HepG2 (cell line): ENCODE measurements at regions not wholly inside any gene's neighbourhood (a gene's known extent, or its start where the extent isn't known, plus 50 kb on each side); places are given as distances from the start of the nearest gene placed in this dataset.
A peak's percentile ranks its signal among the peaks of the same experiment; 100 is the strongest.

Experiments
- ATAC-seq: fragments of 200-7000 bp; cut with Tn5 transposase; 3 replicates; pipeline ENCODE4 v1.9.1; 2020; ENCODE audit warnings: mild to moderate bottlenecking, moderate library complexity
- BruUV-seq: library from RNA; stranded (reverse); fragments of 400-500 nt; replicated peaks from 2 replicates; lab custom pipeline; 2021; lab: Mats Ljungman, UMichigan
- CTCF ChIA-PET: fragments of 300-600 bp; formaldehyde crosslinking; extraction: SDS; loops from one replicate; lab custom pipeline; 2021; ENCODE audit warnings: low total read pairs, inconsistent platforms, low intra/inter-chr PET ratio; lab: Yijun Ruan, JAX
- POLR2A ChIA-PET: fragments of 350-600 bp; sonication (Branson Sonifier 250); formaldehyde crosslinking; loops from one replicate; lab custom pipeline; 2020; ENCODE audit warnings: antibody characterized with exemption, inconsistent platforms; lab: Yijun Ruan, JAX
- DNase-seq: peaks from one replicate; pipeline ENCODE4 v3.0.0-alpha.2; 2015; ENCODE audit warnings: low spot score
- FAIRE-seq: peaks from 3 replicates; lab custom pipeline; 2011; peaks lifted over from hg19 to GRCh38; lab: Jason Lieb, UNC
- H2AFZ ChIP-seq: one replicate; pipeline ENCODE4 v1.6.1; 2011; ENCODE audit warnings: low read length, inconsistent platforms
- H3K27ac ChIP-seq: fragments of 300-600 bp; 3 replicates; pipeline ENCODE4 v1.8.0; 2011; ENCODE audit warnings: mixed run types, mild to moderate bottlenecking, mixed read lengths, low read length, inconsistent platforms; ENCODE audit not compliant: insufficient read depth; ENCODE audit errors: extremely low read length
- H3K27me3 ChIP-seq, 2 experiments: fragments of 200-600 bp in 1 of 2; 2 replicates in 1 of 2; 3 replicates in 1 of 2; pipeline versions ENCODE4 v1.6.0 to v1.8.0; 2011; ENCODE audit warnings: low read length in 2 of 2, mild to moderate bottlenecking in 2 of 2, moderate library complexity in 2 of 2, inconsistent platforms in 1 of 2; ENCODE audit not compliant: insufficient read depth in 2 of 2, control insufficient read depth in 1 of 2
- H3K36me3 ChIP-seq, 2 experiments: fragments of 200-600 bp in 1 of 2; replicated peaks in 1 of 2; 2 replicates in 1 of 2; 3 replicates in 1 of 2; pipeline versions ENCODE4 v1.5.1 to v1.8.0; 2011; ENCODE audit warnings: low read length in 2 of 2, inconsistent platforms in 1 of 2; ENCODE audit not compliant: insufficient read depth in 2 of 2, control insufficient read depth in 1 of 2
- H3K4me1 ChIP-seq: 2 replicates; pipeline ENCODE4 v1.5.1; 2012; ENCODE audit warnings: low read length, inconsistent platforms; ENCODE audit not compliant: insufficient read depth
- H3K4me2 ChIP-seq: 2 replicates; pipeline ENCODE4 v1.6.0; 2011; ENCODE audit warnings: low read depth, low read length, inconsistent platforms
- H3K4me3 ChIP-seq, 3 experiments: fragments of 200-600 bp in 1 of 3; sonication (generic), shearing (Covaris generic) in 1 of 3; replicated peaks in 1 of 3; 2 replicates each; pipeline ENCODE4 v1.5.1; 2011 to 2016; ENCODE audit warnings: low read length in 3 of 3, inconsistent platforms in 2 of 3, low read depth in 2 of 3, mild to moderate bottlenecking in 2 of 3, control low read depth in 1 of 3, mixed read lengths in 1 of 3; ENCODE audit not compliant: insufficient read depth in 1 of 3
- H3K79me2 ChIP-seq: one replicate; pipeline ENCODE4 v1.6.1; 2011; ENCODE audit warnings: low read length, inconsistent platforms; ENCODE audit not compliant: insufficient read depth
- H3K9ac ChIP-seq: 2 replicates; pipeline ENCODE4 v1.6.0; 2011; ENCODE audit warnings: mild to moderate bottlenecking, low read depth, low read length, inconsistent platforms; ENCODE audit not compliant: insufficient read depth
- H3K9me3 ChIP-seq: 2 replicates; pipeline ENCODE4 v1.5.1; 2012; ENCODE audit warnings: mild to moderate bottlenecking, low read length
- H4K20me1 ChIP-seq: 2 replicates; pipeline ENCODE4 v1.6.0; 2011; ENCODE audit warnings: inconsistent platforms, mild to moderate bottlenecking, low read length, moderate library complexity; ENCODE audit not compliant: insufficient read depth
- DMAP1 ChIP-seq: IDR thresholded peaks from 2 replicates; pipeline ENCODE4 v1.6.1; 2016
- MED1 ChIP-seq: sonication (generic); formaldehyde crosslinking; IDR thresholded peaks from 2 replicates; pipeline ENCODE4 v1.4.0; 2020; ENCODE audit warnings: missing genetic modification reagents
- RELA ChIP-seq: sonication (generic); formaldehyde crosslinking; IDR thresholded peaks from 2 replicates; pipeline ENCODE4 v1.4.0; 2020; ENCODE audit warnings: missing genetic modification reagents
- SKI ChIP-seq: fragments of 450-650 bp; IDR thresholded peaks from one replicate; pipeline ENCODE4 v1.6.1; 2018; ENCODE audit warnings: mild to moderate bottlenecking; ENCODE audit not compliant: partially characterized antibody
- SOX6 ChIP-seq, 2 experiments: fragments of 450-650 bp in 1 of 2; sonication (generic) in 1 of 2; formaldehyde crosslinking in 1 of 2; IDR thresholded peaks; 2 replicates each; pipeline versions ENCODE4 v1.4.0 to v1.6.1; 2017 to 2020; ENCODE audit warnings: antibody characterized with exemption in 1 of 2, mild to moderate bottlenecking in 1 of 2, missing genetic modification reagents in 1 of 2
- YEATS4 ChIP-seq: sonication (generic); formaldehyde crosslinking; IDR thresholded peaks from 2 replicates; pipeline ENCODE4 v1.4.0; 2020; ENCODE audit warnings: missing genetic modification reagents, borderline replicate concordance
- ZNF326 ChIP-seq: sonication (generic); formaldehyde crosslinking; IDR thresholded peaks from 2 replicates; pipeline ENCODE4 v1.4.0; 2020; ENCODE audit warnings: missing genetic modification reagents, borderline replicate concordance
- WGBS: methylation state at CpG from one replicate; pipeline ENCODE4 v1.1.6; 2017; ENCODE audit warnings: low lambda C conversion rate; 5-methylcytosine and 5-hydroxymethylcytosine counted together
- in situ Hi-C: cut with HindIII; loops from 2 replicates; pipeline ENCODE4 v1.10.0; 2017; ENCODE audit warnings: low pct_unique_long_range_greater_than_20kb; ENCODE audit not compliant: extremely low pct_ligation_motif_present
- intact Hi-C: fragments of 100-400 bp; cut with micrococcal nuclease; formaldehyde crosslinking; loops from one replicate; pipeline ENCODE4 v1.10.0; 2022; ENCODE audit not compliant: unreplicated experiment
- TF ChIP-seq, protein P1 (sequence below): sonication (generic); formaldehyde crosslinking; IDR thresholded peaks from 2 replicates; pipeline ENCODE4 v1.5.0; 2020; ENCODE audit warnings: missing genetic modification reagents

DNA sequence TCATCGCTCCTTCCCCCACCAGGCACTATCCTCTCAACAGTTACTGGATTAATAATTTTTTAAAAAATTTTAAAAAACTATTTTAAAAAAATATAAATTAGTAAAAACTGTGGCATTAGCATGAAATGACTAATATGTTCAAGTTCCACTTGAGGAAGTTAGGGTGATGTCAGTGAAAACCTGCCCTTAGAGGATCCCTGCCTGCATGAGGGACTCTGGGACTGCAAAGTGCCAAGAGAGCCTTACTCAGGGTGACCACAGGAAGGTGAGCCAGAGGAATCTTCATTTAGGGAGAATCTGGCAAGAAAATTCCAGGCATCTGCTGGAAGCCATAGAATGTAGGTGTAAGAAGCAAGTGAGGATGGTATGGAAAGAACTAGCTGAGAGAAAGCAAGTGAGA, 157.7 kb upstream of the BCL6 start:
- CTCF ChIA-PET = no interaction called here
- Histone ChIP-seq H3K27ac (no peak overlapping the region), H3K4me3 (no peak overlapping the region), H3K9ac (no peak overlapping the region)
- TF ChIP-seq DMAP1 (CRISPR knock-in tag) (no peak), MED1 (CRISPR knock-in tag) (no peak), RELA (no peak), SOX6 (IDR thresholded peaks at IDR 0.05) (no peak), SOX6 (CRISPR knock-in tag; IDR thresholded peaks at IDR 0.05) (no peak), ZNF326 (CRISPR knock-in tag) (no peak)
- TF ChIP-seq, protein P1, sequence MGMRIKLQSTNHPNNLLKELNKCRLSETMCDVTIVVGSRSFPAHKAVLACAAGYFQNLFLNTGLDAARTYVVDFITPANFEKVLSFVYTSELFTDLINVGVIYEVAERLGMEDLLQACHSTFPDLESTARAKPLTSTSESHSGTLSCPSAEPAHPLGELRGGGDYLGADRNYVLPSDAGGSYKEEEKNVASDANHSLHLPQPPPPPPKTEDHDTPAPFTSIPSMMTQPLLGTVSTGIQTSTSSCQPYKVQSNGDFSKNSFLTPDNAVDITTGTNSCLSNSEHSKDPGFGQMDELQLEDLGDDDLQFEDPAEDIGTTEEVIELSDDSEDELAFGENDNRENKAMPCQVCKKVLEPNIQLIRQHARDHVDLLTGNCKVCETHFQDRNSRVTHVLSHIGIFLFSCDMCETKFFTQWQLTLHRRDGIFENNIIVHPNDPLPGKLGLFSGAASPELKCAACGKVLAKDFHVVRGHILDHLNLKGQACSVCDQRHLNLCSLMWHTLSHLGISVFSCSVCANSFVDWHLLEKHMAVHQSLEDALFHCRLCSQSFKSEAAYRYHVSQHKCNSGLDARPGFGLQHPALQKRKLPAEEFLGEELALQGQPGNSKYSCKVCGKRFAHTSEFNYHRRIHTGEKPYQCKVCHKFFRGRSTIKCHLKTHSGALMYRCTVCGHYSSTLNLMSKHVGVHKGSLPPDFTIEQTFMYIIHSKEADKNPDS (CRISPR knock-in tag) = no peak
- TF ChIP-seq, all 625 proteins: peak for 0
- 96% methylated on average over 1 of the region's 1 CpG for WGBS
- peaks cover 6% of the 10 kb centered on the region; the same call in 1 of the 2 replicates for H3K4me1 ChIP-seq
- ATAC-seq (no peak), FAIRE-seq (no peak), DNase-seq (no peak)
- in situ Hi-C loops (no loop called here), intact Hi-C loops (no loop called here)
- BruUV-seq = no TSS peak
- H3K36me3 ChIP-seq = no peaks in the 10 kb centered on the region
- no peaks in the 10 kb centered on the region for H3K9me3 ChIP-seq
- H3K79me2 ChIP-seq = no peaks in the 10 kb centered on the region
- POLR2A ChIA-PET = no interaction called here
- no peak overlapping the region for H3K4me2 ChIP-seq
- H3K27me3 ChIP-seq = peaks cover 2 to 4% of the 10 kb centered on the region in 2 experiments; a peak in 1 of 5 replicates
- no peak overlapping the region for H2AFZ ChIP-seq
- no peaks in the 10 kb centered on the region for H4K20me1 ChIP-seq

DNA sequence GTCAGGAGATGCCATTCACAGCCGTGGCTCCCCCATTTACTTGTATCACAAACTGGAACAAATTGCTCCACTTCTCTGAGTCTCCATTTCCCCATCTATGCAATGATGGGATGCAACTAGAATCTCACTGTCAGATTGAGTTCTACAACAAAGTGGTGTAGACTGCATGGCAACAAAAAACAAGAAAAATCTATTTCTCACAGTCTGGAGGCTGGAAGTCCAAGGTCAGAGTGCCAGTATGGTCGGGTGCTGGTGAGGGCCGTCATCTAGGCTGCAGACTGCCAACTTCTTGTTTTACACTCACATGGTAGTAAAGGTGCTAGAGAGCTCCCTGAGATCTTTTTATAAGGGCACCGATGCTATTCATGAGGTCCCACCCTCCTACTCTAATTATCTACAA, 158.4 kb upstream of the BCL6 start:
- ChIA-PET POLR2A (no interaction called here), CTCF (no interaction called here)
- 22% methylated on average over 4 of the region's 4 CpGs for WGBS
- Histone ChIP-seq H3K9me3 (no peaks in the 10 kb centered on the region), H3K4me1 (peaks cover 6% of the 10 kb centered on the region; the same call in 1 of the 2 replicates), H3K36me3 (no peaks in the 10 kb centered on the region), H3K4me2 (no peak overlapping the region), H2AFZ (no peak overlapping the region), H3K4me3 (no peak overlapping the region), H3K9ac (no peak overlapping the region), H3K27ac (no peak overlapping the region), H3K27me3 (peaks cover under 1 to 4% of the 10 kb centered on the region in 2 experiments; a peak in 1 of 5 replicates), H4K20me1 (no peaks in the 10 kb centered on the region), H3K79me2 (no peaks in the 10 kb centered on the region)
- in situ Hi-C loops = no loop called here
- DNase-seq (no peak), ATAC-seq (peak; percentile 59), FAIRE-seq (no peak)
- TF ChIP-seq SKI (peak; percentile 48), YEATS4 (CRISPR knock-in tag) (no peak)
- intact Hi-C loops = no loop called here
- no TSS peak for BruUV-seq
